NCI-H774 (cell line): ENCODE measurements at regions not wholly inside any gene's neighbourhood (a gene's known extent, or its start where the extent isn't known, plus 50 kb on each side); places are given as distances from the start of the nearest gene placed in this dataset.
A peak's percentile ranks its signal among the peaks of the same experiment; 100 is the strongest.
"Not testable (repeated sequence)": the region's sequence is repeated elsewhere in the genome, so short reads cannot be mapped to it uniquely, and the experiment has no call there.

Source experiments
- DNase-seq: peaks from one replicate; lab custom pipeline; 2025; lab: John Stamatoyannopoulos, UW

- no peak for DNase-seq
Observed at GRCh38 chr1:229886636-229887035, 180.4 kb upstream of the GALNT2 start.

GRCh38 chr1:229887043-229887822 is 179.8 kb upstream of the GALNT2 start:
- DNase-seq = no peak

GRCh38 chr1:229888157-229888556 is 178.9 kb upstream of the GALNT2 start:
- no peak for DNase-seq

GRCh38 chr1:229888561-229889001 is 178.5 kb upstream of the GALNT2 start:
- DNase-seq = no peak

GRCh38 chr1:229889031-229889517 is 178.0 kb upstream of the GALNT2 start:
- no peak for DNase-seq

GRCh38 chr1:229891227-229891626 is 175.8 kb upstream of the GALNT2 start:
- no peak for DNase-seq

- DNase-seq = no peak
Observed at GRCh38 chr1:229892515-229893117, 174.4 kb upstream of the GALNT2 start.

- no peak for DNase-seq
Observed at GRCh38 chr1:229893762-229894444, 173.1 kb upstream of the GALNT2 start.

- no peak for DNase-seq
Observed at GRCh38 chr1:229894532-229894931, 172.5 kb upstream of the GALNT2 start.

GRCh38 chr1:229895605-229896004 is 171.4 kb upstream of the GALNT2 start:
- no peak for DNase-seq

- DNase-seq = no peak
Observed at GRCh38 chr1:229896306-229896705, 170.7 kb upstream of the GALNT2 start.

- DNase-seq = no peak
Observed at GRCh38 chr1:229896861-229897260, 170.2 kb upstream of the GALNT2 start.

GRCh38 chr1:229897501-229897900 is 169.5 kb upstream of the GALNT2 start:
- DNase-seq = no peak

- no peak for DNase-seq
Observed at GRCh38 chr1:229900220-229900619, 166.8 kb upstream of the GALNT2 start.

- peak; percentile 45 for DNase-seq
Observed at GRCh38 chr1:229905031-229905545, 161.9 kb upstream of the GALNT2 start.

- DNase-seq = no peak
Observed at GRCh38 chr1:229905652-229906051, 161.4 kb upstream of the GALNT2 start.

GRCh38 chr1:229907884-229908638 is 159.0 kb upstream of the GALNT2 start:
- peak; percentile 36 for DNase-seq

- DNase-seq = no peak
Observed at GRCh38 chr1:229908689-229909088, 158.3 kb upstream of the GALNT2 start.

- no peak for DNase-seq
Observed at GRCh38 chr1:229913489-229913888, 153.5 kb upstream of the GALNT2 start.

GRCh38 chr1:229919488-229919887 is 147.6 kb upstream of the GALNT2 start:
- DNase-seq = not testable (repeated sequence)

- no peak for DNase-seq
Observed at GRCh38 chr1:229920683-229921082, 146.4 kb upstream of the GALNT2 start.

- no peak for DNase-seq
Observed at GRCh38 chr1:229922249-229922648, 144.8 kb upstream of the GALNT2 start.
